ENCODE measurements at regions not wholly inside any gene's neighbourhood (a gene's known extent, or its start where the extent isn't known, plus 50 kb on each side); places are given as distances from the start of the nearest gene placed in this dataset.

DNA sequence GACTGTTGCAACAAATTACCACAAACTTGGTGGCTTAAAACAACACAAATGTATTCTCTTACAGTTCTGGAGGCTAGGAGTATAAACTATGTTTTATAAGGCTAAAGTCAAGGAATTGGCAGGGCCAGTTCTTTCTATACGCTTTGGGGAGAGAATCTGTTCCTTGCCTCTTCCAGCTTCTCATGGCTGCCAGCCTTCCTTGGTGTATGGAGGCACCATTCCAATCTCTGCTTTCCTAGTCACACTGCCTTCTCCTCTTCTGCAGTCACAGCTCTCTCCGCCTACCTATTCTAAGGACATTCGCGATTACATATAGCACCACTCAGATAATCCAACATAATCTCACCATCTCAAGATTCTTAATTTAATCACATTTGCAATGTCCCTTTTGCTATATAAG, 140.4 kb upstream of the GNAO1 start:
- WGBS, 3 donors: 95 to 98% (median 95%) methylated on average over 4 of the region's 4 CpGs
- FAIRE-seq: no peak

DNA sequence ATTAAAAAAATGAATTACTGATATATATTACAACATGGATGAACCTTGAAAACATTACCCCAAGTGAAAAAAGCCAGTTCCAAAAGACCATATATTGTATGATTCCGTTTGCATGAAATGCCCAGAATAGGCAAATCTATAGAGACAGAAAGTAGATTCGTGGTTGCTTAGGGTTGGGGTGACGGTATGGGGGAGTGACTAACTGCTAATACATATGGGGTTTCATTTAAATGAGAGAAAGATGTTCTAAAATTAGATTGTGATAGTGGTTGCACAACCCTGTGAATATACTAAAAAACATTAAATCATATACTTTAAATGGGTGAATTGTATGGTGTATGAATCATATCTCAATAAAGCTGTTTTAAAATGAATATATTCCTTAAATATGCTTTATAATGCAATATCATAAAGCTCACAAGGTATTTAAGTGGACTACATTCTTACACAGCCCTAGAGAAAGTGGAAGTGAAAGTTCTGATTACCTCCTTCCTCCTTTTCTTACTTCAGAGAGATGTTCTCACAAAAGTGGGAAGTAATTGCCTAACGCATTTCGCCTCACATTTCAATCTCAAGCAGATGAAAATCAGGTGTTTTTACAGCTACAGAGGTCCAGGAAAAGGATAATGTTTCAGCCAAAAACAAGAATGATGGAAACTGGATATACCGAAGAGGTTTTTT, 142.7 kb upstream of the GNAO1 start:
- H3K9me3 ChIP-seq (ENCODE audit: control insufficient read depth in 2 of 2, insufficient read depth in 1 of 2, low read depth in 1 of 2, low read length in 1 of 2): no peaks in the 10 kb centered on the region
- H3K36me3 ChIP-seq (ENCODE audit: control insufficient read depth in 3 of 3, insufficient read depth in 2 of 3, low read depth in 1 of 3, low read length in 3 of 3): no peaks in the 10 kb centered on the region
- no peak overlapping the region for H3K4me3 ChIP-seq (ENCODE audit: low read depth in 1 of 3, low read length in 3 of 3)
- DNase-seq (no peak), FAIRE-seq (no peak)
- 65 to 73% (median 67%) methylated on average over 6 of the region's 6 CpGs for WGBS, 3 donors
- no peak overlapping the region for H3K27ac ChIP-seq (ENCODE audit: low read depth in 1 of 3, low read length in 2 of 3)
- H3K27me3 ChIP-seq (ENCODE audit: control insufficient read depth in 3 of 3, insufficient read depth in 3 of 3, low read length in 3 of 3): no peaks in the 10 kb centered on the region
- no peaks in the 10 kb centered on the region for H3K4me1 ChIP-seq (ENCODE audit: control insufficient read depth in 3 of 3, insufficient read depth in 2 of 3, low read depth in 1 of 3, low read length in 2 of 3)

More for the DNA sequence above, 140.4 kb upstream of the GNAO1 start:
- DNase-seq: no peak
- no peak overlapping the region for H3K4me3 ChIP-seq (ENCODE audit: low read depth in 1 of 3, low read length in 3 of 3)
- no peaks in the 10 kb centered on the region for H3K36me3 ChIP-seq (ENCODE audit: control insufficient read depth in 3 of 3, insufficient read depth in 2 of 3, low read depth in 1 of 3, low read length in 3 of 3)
- H3K9me3 ChIP-seq (ENCODE audit: control insufficient read depth in 2 of 2, insufficient read depth in 1 of 2, low read depth in 1 of 2, low read length in 1 of 2): no peaks in the 10 kb centered on the region
- H3K27ac ChIP-seq (ENCODE audit: low read depth in 1 of 3, low read length in 2 of 3): no peak overlapping the region
- no peaks in the 10 kb centered on the region for H3K27me3 ChIP-seq (ENCODE audit: control insufficient read depth in 3 of 3, insufficient read depth in 3 of 3, low read length in 3 of 3)
- H3K4me1 ChIP-seq (ENCODE audit: control insufficient read depth in 3 of 3, insufficient read depth in 2 of 3, low read depth in 1 of 3, low read length in 2 of 3): no peaks in the 10 kb centered on the region

DNA sequence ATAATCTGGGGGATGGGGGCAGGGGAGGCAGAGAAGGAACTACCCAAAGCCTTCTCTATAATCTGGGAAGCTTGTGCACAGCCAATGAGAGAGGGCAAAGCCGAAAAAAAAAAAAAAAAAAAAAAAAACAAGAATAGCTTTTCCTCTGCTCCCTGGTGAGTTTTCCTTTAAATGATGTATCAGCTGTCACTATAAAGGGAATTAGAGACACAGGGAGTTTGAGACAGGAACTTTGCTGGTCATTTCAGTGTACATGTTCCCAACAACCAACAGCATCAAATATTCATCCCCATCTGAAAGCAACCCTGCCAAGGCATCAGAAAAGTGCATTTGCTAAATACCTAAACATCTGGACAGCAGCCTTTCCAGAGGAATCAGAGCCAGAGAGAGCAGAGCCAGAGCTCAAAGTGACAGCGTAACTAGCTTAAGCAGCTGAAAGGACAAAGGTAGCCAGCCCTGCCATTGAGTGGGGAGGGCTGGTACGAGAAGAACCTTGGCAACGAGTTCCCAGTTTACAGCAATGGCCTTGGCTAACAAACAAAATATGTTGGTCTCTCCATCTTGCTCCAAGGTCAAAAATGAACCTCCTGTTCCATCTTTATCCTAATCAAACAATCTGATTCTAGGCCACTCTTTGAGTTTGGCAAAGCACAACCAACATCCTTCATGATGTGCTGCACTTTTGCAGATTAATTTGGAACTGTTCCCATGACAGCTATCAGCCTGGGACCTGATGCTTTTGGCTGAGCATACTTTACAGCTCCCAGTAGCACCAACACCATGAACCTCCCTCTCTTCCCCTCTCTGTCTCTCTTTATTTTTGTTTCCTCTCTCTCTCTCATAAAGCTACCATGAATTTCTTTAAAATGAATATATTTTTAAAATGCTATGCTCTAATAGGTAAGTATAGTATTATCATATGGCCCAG, 143.7 kb upstream of the GNAO1 start:
- no peak for DNase-seq
- 41 to 68% (median 43%) methylated on average over 4 of the region's 4 CpGs for WGBS, 3 donors
- Histone ChIP-seq H3K27me3 (ENCODE audit: control insufficient read depth in 3 of 3, insufficient read depth in 3 of 3, low read length in 3 of 3) (no peaks in the 10 kb centered on the region), H3K36me3 (ENCODE audit: control insufficient read depth in 3 of 3, insufficient read depth in 2 of 3, low read depth in 1 of 3, low read length in 3 of 3) (no peaks in the 10 kb centered on the region), H3K27ac (ENCODE audit: low read depth in 1 of 3, low read length in 2 of 3) (no peak overlapping the region), H3K4me1 (ENCODE audit: control insufficient read depth in 3 of 3, insufficient read depth in 2 of 3, low read depth in 1 of 3, low read length in 2 of 3) (no peaks in the 10 kb centered on the region), H3K9me3 (ENCODE audit: control insufficient read depth in 2 of 2, insufficient read depth in 1 of 2, low read depth in 1 of 2, low read length in 1 of 2) (no peaks in the 10 kb centered on the region), H3K4me3 (ENCODE audit: low read depth in 1 of 3, low read length in 3 of 3) (no peak overlapping the region)
- FAIRE-seq: no peak

DNA sequence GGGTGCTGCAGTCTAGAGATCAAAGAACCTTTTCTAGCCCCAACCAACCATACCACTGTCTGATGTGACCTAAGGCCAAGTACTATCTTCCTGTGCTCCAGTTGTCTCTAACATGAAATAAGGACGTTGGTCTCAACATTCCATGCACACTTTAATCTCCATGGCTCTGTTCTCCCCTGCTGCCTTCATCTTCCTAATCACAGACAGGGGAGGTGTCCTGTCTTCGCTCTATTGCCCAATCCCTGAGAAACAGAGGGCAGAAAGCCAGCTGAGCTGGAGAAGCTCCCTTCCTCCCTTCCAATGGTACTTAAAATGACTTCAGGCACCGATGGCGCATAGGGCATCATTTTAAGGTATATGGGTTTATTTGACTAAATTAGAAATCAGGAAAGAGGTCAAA, 148.9 kb upstream of the GNAO1 start:
- no peaks in the 10 kb centered on the region for H3K27me3 ChIP-seq (ENCODE audit: control insufficient read depth in 3 of 3, insufficient read depth in 3 of 3, low read length in 3 of 3)
- H3K27ac ChIP-seq (ENCODE audit: low read depth in 1 of 3, low read length in 2 of 3): no peak overlapping the region
- FAIRE-seq (no peak), DNase-seq (no peak)
- H3K4me1 ChIP-seq (ENCODE audit: control insufficient read depth in 3 of 3, insufficient read depth in 2 of 3, low read depth in 1 of 3, low read length in 2 of 3): no peaks in the 10 kb centered on the region
- H3K4me3 ChIP-seq (ENCODE audit: low read depth in 1 of 3, low read length in 3 of 3): no peak overlapping the region
- no peaks in the 10 kb centered on the region for H3K9me3 ChIP-seq (ENCODE audit: control insufficient read depth in 2 of 2, insufficient read depth in 1 of 2, low read depth in 1 of 2, low read length in 1 of 2)
- H3K36me3 ChIP-seq (ENCODE audit: control insufficient read depth in 3 of 3, insufficient read depth in 2 of 3, low read depth in 1 of 3, low read length in 3 of 3): no peaks in the 10 kb centered on the region
- 63 to 78% (median 76%) methylated on average over 4 of the region's 4 CpGs for WGBS, 3 donors

DNA sequence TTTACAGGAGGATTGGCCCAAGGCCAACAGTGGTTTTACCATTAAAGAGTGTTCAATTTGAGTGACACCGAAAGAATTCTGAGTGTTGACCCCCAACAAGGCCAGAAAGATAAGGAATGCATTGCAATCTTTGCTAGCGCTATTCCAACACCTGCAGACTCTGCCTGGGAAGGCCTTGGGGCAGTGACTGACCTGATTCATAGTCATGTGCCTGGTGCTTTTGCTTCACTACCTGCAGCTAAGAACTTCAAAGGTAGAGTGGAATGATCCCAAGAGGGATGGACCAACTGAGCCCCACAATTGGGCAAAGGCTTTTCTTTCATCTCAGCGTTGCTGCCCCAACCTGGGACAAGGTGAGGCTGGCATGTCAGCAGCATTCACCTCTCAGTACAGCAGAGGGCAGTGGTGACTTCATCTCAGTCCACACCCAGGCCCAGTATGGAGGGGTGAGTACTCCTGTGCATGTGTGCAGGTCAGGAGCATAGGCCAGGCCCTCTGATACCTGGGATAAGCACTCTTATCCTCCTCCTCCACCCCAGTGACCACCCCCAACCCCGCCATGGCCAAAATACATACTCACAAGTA, 149.6 kb upstream of the GNAO1 start:
- no peaks in the 10 kb centered on the region for H3K4me1 ChIP-seq (ENCODE audit: control insufficient read depth in 3 of 3, insufficient read depth in 2 of 3, low read depth in 1 of 3, low read length in 2 of 3)
- peak; percentile 19 to 31 for DNase-seq
- H3K27ac ChIP-seq (ENCODE audit: low read depth in 1 of 3, low read length in 2 of 3): no peak overlapping the region
- 19 to 51% (median 40%) methylated on average over 4 of the region's 4 CpGs for WGBS, 3 donors
- H3K27me3 ChIP-seq (ENCODE audit: control insufficient read depth in 3 of 3, insufficient read depth in 3 of 3, low read length in 3 of 3): no peaks in the 10 kb centered on the region
- FAIRE-seq: no peak
- no peaks in the 10 kb centered on the region for H3K9me3 ChIP-seq (ENCODE audit: control insufficient read depth in 2 of 2, insufficient read depth in 1 of 2, low read depth in 1 of 2, low read length in 1 of 2)
- H3K4me3 ChIP-seq (ENCODE audit: low read depth in 1 of 3, low read length in 3 of 3): no peak overlapping the region
- no peaks in the 10 kb centered on the region for H3K36me3 ChIP-seq (ENCODE audit: control insufficient read depth in 3 of 3, insufficient read depth in 2 of 3, low read depth in 1 of 3, low read length in 3 of 3)

DNA sequence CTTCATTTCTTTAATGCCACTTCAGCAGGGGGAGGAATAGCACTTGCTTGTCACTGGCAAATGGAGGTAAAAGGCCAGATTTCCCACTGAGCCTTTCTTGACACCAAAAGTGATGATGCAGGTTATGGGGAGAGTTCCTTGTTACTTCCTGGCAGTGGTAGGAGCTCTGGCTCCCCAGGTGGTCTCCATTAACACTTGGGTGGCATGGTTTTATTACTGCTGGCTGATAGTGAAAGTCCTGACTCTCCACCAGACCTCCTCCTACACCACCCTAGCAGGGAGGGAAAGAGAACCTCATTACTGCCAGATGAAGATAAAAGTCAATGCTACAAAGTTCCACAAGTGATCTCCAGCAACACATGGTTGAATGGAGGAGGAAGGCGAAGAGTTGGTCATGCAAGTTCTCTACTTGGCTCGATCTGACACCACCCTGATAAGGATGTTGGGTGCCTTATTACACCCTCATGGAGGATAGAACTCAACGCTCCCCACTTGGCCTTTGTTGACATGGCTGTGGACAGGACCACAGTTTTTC, 152.7 kb upstream of the GNAO1 start:
- no peaks in the 10 kb centered on the region for H3K4me1 ChIP-seq (ENCODE audit: control insufficient read depth in 3 of 3, insufficient read depth in 2 of 3, low read depth in 1 of 3, low read length in 2 of 3)
- no peaks in the 10 kb centered on the region for H3K27me3 ChIP-seq (ENCODE audit: control insufficient read depth in 3 of 3, insufficient read depth in 3 of 3, low read length in 3 of 3)
- WGBS, 3 donors: 57 to 77% (median 63%) methylated on average over 3 of the region's 3 CpGs
- no peaks in the 10 kb centered on the region for H3K9me3 ChIP-seq (ENCODE audit: control insufficient read depth in 2 of 2, insufficient read depth in 1 of 2, low read depth in 1 of 2, low read length in 1 of 2)
- H3K27ac ChIP-seq (ENCODE audit: low read depth in 1 of 3, low read length in 2 of 3): no peak overlapping the region
- DNase-seq: no peak
- no peak for FAIRE-seq
- no peaks in the 10 kb centered on the region for H3K36me3 ChIP-seq (ENCODE audit: control insufficient read depth in 3 of 3, insufficient read depth in 2 of 3, low read depth in 1 of 3, low read length in 3 of 3)
- H3K4me3 ChIP-seq (ENCODE audit: low read depth in 1 of 3, low read length in 3 of 3): no peak overlapping the region

DNA sequence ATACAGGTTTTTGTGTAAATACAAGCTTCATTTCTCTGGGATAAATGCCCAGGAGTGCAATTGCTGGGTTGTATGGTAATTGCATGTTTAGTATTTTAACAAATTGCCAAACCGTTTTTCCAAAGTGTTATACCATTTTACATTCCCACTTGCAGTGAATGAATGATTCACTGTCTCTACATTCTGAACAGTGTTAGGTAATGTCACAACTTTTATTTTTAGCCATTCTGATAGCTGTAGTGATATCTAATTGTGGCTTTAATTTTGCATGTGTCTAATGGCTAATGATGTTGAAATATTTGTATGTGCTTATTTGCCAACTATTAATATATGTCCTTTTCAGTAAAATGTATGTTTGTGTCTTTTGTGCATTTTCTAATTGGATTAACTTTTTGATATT, 156.9 kb upstream of the CES5A start:
- H3K9me3 ChIP-seq (ENCODE audit: control insufficient read depth in 2 of 2, insufficient read depth in 1 of 2, low read depth in 1 of 2, low read length in 1 of 2): no peaks in the 10 kb centered on the region
- H3K4me3 ChIP-seq (ENCODE audit: low read depth in 1 of 3, low read length in 3 of 3): no peak overlapping the region
- FAIRE-seq (no peak), DNase-seq (no peak)
- no peaks in the 10 kb centered on the region for H3K4me1 ChIP-seq (ENCODE audit: control insufficient read depth in 3 of 3, insufficient read depth in 2 of 3, low read depth in 1 of 3, low read length in 2 of 3)
- WGBS, 3 donors: 52 to 71% (median 61%) methylated on average over 1 of the region's 1 CpG
- H3K27me3 ChIP-seq (ENCODE audit: control insufficient read depth in 3 of 3, insufficient read depth in 3 of 3, low read length in 3 of 3): no peaks in the 10 kb centered on the region
- H3K36me3 ChIP-seq (ENCODE audit: control insufficient read depth in 3 of 3, insufficient read depth in 2 of 3, low read depth in 1 of 3, low read length in 3 of 3): no peaks in the 10 kb centered on the region
- H3K27ac ChIP-seq (ENCODE audit: low read depth in 1 of 3, low read length in 2 of 3): no peak overlapping the region

DNA sequence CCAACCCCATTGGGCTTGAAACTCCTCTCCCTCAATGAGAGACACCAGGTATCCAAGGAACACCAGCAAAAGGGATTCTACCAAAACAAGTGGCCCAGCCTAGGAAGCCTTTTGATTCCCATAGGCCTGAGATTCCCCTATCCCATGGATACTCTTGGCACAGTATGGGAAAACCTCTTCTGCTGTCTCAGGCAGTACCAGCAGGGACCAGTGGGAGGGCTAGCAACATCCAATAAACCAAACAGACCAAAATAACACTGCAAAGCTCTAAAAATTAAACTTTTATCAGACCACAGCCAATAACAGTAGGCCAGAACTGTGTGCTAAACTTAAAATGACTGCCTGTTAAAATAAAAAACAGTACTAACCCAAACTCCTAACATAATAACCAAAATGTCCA, 153.9 kb upstream of the CES5A start:
- no peak overlapping the region for H3K27ac ChIP-seq (ENCODE audit: low read depth in 1 of 3, low read length in 2 of 3)
- no peaks in the 10 kb centered on the region for H3K4me1 ChIP-seq (ENCODE audit: control insufficient read depth in 3 of 3, insufficient read depth in 2 of 3, low read depth in 1 of 3, low read length in 2 of 3)
- H3K4me3 ChIP-seq (ENCODE audit: low read depth in 1 of 3, low read length in 3 of 3): no peak overlapping the region
- DNase-seq: no peak
- H3K9me3 ChIP-seq (ENCODE audit: control insufficient read depth in 2 of 2, insufficient read depth in 1 of 2, low read depth in 1 of 2, low read length in 1 of 2): no peaks in the 10 kb centered on the region
- H3K36me3 ChIP-seq (ENCODE audit: control insufficient read depth in 3 of 3, insufficient read depth in 2 of 3, low read depth in 1 of 3, low read length in 3 of 3): no peaks in the 10 kb centered on the region
- H3K27me3 ChIP-seq (ENCODE audit: control insufficient read depth in 3 of 3, insufficient read depth in 3 of 3, low read length in 3 of 3): no peaks in the 10 kb centered on the region
- FAIRE-seq: no peak

Data from small intestine (tissue), 7 donors.